ENCODE measurements at regions not wholly inside any gene's neighbourhood (a gene's known extent, or its start where the extent isn't known, plus 50 kb on each side); places are given as distances from the start of the nearest gene placed in this dataset.

GRCh38 chr6:86756640-86757229 lies 180.6 kb upstream of the HTR1E start:
- no peak for TF ChIP-seq EZH2 (IDR thresholded peaks at IDR 0.05)
- no peak for TF ChIP-seq POLR2AphosphoS5 (IDR thresholded peaks at IDR 0.05; ENCODE audit: borderline replicate concordance, low read depth, low read length)
- no peak for TF ChIP-seq FOXP2 (optimal IDR thresholded peaks at IDR 0.05; ENCODE audit: control extremely low read depth, extremely low read length, insufficient read depth)

Measured in SK-N-MC (cell line).